H1 (cell line): ENCODE measurements at regions not wholly inside any gene's neighbourhood (a gene's known extent, or its start where the extent isn't known, plus 50 kb on each side); places are given as distances from the start of the nearest gene placed in this dataset.

ENCODE experiments used
- ASH2L ChIP-seq: fragments of 200-600, 300-600 bp; sonication (generic); IDR thresholded peaks from one replicate; pipeline ENCODE4 v1.7.1; 2017; ENCODE audit warnings: low read length
- CBX5 ChIP-seq: fragments of 300-800, 300-1000 bp; sonication (generic); IDR thresholded peaks from 2 replicates; pipeline ENCODE4 v1.7.1; 2016; ENCODE audit warnings: antibody characterized with exemption, low read length, low read depth
- KDM4A ChIP-seq: IDR thresholded peaks from one replicate; pipeline ENCODE4 v1.7.1; 2012; ENCODE audit warnings: low read depth, mild to moderate bottlenecking, moderate library complexity, low read length, inconsistent platforms; ENCODE audit not compliant: severe bottlenecking
- MAFK ChIP-seq: IDR thresholded peaks from 2 replicates; pipeline ENCODE4 v1.6.1; 2012; ENCODE audit warnings: low read depth, mild to moderate bottlenecking, improper control_type of control experiment, low read length
- SIX5 ChIP-seq: IDR thresholded peaks from 2 replicates; pipeline ENCODE4 v1.6.1; 2011; ENCODE audit warnings: mild to moderate bottlenecking, low read depth, low read length
- SP4 ChIP-seq: IDR thresholded peaks from 2 replicates; pipeline ENCODE4 v1.6.1; 2012; ENCODE audit warnings: low read length, inconsistent platforms
- TF ChIP-seq, protein P1 (sequence below): fragments of 300-600 bp; sonication (generic); IDR thresholded peaks from 2 replicates; pipeline ENCODE4 v1.7.1; 2012; ENCODE audit warnings: low read length, moderate library complexity, mild to moderate bottlenecking, inconsistent platforms; ENCODE audit not compliant: insufficient replicate concordance

DNA sequence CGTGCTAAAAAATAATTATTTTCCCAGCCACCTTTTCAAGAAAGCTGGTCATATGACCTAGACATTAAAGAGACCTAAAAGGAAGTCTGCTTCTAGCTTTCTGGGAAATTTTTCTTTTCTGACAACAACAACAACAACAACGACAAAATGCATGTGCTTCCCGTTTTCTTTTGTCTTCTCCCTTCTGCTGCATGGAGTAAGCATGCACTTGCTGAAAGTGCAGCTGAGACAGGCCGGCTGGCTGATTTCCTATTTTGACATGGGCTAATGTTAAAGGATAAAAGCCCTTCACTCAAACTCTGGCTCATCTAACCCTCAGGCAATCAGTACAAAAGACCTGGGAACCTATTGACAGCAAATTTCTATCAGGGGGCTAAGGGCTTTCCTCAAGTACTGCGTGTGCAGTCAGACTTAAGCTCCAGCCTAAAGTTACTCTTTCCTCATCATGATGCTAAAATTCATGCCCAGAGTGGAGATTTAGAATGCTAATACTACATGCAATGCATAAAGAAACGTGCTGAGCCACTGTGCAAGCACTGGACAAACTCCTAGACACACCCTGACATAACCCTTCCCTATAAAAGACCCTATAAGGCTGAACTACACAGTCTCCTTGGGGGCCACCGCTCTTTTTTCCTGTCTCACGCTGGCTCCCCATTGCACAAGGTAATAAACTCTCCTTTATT lies 811.1 kb downstream of the UQCRFS1 start (continued):
- TF ChIP-seq, protein P1, sequence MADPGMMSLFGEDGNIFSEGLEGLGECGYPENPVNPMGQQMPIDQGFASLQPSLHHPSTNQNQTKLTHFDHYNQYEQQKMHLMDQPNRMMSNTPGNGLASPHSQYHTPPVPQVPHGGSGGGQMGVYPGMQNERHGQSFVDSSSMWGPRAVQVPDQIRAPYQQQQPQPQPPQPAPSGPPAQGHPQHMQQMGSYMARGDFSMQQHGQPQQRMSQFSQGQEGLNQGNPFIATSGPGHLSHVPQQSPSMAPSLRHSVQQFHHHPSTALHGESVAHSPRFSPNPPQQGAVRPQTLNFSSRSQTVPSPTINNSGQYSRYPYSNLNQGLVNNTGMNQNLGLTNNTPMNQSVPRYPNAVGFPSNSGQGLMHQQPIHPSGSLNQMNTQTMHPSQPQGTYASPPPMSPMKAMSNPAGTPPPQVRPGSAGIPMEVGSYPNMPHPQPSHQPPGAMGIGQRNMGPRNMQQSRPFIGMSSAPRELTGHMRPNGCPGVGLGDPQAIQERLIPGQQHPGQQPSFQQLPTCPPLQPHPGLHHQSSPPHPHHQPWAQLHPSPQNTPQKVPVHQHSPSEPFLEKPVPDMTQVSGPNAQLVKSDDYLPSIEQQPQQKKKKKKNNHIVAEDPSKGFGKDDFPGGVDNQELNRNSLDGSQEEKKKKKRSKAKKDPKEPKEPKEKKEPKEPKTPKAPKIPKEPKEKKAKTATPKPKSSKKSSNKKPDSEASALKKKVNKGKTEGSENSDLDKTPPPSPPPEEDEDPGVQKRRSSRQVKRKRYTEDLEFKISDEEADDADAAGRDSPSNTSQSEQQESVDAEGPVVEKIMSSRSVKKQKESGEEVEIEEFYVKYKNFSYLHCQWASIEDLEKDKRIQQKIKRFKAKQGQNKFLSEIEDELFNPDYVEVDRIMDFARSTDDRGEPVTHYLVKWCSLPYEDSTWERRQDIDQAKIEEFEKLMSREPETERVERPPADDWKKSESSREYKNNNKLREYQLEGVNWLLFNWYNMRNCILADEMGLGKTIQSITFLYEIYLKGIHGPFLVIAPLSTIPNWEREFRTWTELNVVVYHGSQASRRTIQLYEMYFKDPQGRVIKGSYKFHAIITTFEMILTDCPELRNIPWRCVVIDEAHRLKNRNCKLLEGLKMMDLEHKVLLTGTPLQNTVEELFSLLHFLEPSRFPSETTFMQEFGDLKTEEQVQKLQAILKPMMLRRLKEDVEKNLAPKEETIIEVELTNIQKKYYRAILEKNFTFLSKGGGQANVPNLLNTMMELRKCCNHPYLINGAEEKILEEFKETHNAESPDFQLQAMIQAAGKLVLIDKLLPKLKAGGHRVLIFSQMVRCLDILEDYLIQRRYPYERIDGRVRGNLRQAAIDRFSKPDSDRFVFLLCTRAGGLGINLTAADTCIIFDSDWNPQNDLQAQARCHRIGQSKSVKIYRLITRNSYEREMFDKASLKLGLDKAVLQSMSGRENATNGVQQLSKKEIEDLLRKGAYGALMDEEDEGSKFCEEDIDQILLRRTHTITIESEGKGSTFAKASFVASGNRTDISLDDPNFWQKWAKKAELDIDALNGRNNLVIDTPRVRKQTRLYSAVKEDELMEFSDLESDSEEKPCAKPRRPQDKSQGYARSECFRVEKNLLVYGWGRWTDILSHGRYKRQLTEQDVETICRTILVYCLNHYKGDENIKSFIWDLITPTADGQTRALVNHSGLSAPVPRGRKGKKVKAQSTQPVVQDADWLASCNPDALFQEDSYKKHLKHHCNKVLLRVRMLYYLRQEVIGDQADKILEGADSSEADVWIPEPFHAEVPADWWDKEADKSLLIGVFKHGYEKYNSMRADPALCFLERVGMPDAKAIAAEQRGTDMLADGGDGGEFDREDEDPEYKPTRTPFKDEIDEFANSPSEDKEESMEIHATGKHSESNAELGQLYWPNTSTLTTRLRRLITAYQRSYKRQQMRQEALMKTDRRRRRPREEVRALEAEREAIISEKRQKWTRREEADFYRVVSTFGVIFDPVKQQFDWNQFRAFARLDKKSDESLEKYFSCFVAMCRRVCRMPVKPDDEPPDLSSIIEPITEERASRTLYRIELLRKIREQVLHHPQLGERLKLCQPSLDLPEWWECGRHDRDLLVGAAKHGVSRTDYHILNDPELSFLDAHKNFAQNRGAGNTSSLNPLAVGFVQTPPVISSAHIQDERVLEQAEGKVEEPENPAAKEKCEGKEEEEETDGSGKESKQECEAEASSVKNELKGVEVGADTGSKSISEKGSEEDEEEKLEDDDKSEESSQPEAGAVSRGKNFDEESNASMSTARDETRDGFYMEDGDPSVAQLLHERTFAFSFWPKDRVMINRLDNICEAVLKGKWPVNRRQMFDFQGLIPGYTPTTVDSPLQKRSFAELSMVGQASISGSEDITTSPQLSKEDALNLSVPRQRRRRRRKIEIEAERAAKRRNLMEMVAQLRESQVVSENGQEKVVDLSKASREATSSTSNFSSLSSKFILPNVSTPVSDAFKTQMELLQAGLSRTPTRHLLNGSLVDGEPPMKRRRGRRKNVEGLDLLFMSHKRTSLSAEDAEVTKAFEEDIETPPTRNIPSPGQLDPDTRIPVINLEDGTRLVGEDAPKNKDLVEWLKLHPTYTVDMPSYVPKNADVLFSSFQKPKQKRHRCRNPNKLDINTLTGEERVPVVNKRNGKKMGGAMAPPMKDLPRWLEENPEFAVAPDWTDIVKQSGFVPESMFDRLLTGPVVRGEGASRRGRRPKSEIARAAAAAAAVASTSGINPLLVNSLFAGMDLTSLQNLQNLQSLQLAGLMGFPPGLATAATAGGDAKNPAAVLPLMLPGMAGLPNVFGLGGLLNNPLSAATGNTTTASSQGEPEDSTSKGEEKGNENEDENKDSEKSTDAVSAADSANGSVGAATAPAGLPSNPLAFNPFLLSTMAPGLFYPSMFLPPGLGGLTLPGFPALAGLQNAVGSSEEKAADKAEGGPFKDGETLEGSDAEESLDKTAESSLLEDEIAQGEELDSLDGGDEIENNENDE: no peak
- no peak for TF ChIP-seq SIX5
- no peak for TF ChIP-seq ASH2L
- no peak for TF ChIP-seq MAFK
- TF ChIP-seq CBX5: no peak
- TF ChIP-seq KDM4A: no peak
- no peak for TF ChIP-seq SP4
